Osteocyte (in vitro differentiated cells): ENCODE measurements at regions not wholly inside any gene's neighbourhood (a gene's known extent, or its start where the extent isn't known, plus 50 kb on each side); places are given as distances from the start of the nearest gene placed in this dataset.

ENCODE experiments used
- DNase-seq: peaks from one replicate; pipeline ENCODE4 v3.0.0; 2021; ENCODE audit warnings: mixed read lengths; ENCODE audit not compliant: unreplicated experiment; ENCODE audit errors: extremely low spot score
- H3K27ac Mint-ChIP-seq: one replicate; pipeline ENCODE4 v1.8.0; 2021; ENCODE audit warnings: mild to moderate bottlenecking, mixed read lengths; ENCODE audit not compliant: unreplicated experiment
- H3K27me3 Mint-ChIP-seq: one replicate; pipeline ENCODE4 v1.8.0; 2021; ENCODE audit warnings: mixed read lengths; ENCODE audit not compliant: unreplicated experiment
- H3K36me3 Mint-ChIP-seq: one replicate; pipeline ENCODE4 v1.8.0; 2021; ENCODE audit warnings: mixed read lengths; ENCODE audit not compliant: unreplicated experiment
- H3K4me1 Mint-ChIP-seq: one replicate; pipeline ENCODE4 v1.8.0; 2021; ENCODE audit warnings: mixed read lengths; ENCODE audit not compliant: unreplicated experiment
- H3K4me3 Mint-ChIP-seq: one replicate; pipeline ENCODE4 v1.8.0; 2021; ENCODE audit warnings: mild to moderate bottlenecking, moderate library complexity, mixed read lengths; ENCODE audit not compliant: unreplicated experiment
- H3K9me3 Mint-ChIP-seq: one replicate; pipeline ENCODE4 v1.8.0; 2021; ENCODE audit warnings: mixed read lengths; ENCODE audit not compliant: unreplicated experiment
- CTCF ChIP-seq: fragments of 200-600 bp; sonication (generic); IDR thresholded peaks from 2 replicates; pipeline ENCODE4 v1.5.0; 2021; ENCODE audit warnings: antibody characterized with exemption, mild to moderate bottlenecking, moderate library complexity

GRCh38 chr5:43920422-43920821 lies 317.4 kb downstream of the NNT start:
- Mint-ChIP-seq H3K4me1 (no peaks in the 10 kb centered on the region), H3K36me3 (no peaks in the 10 kb centered on the region), H3K4me3 (no peak overlapping the region), H3K27me3 (no peaks in the 10 kb centered on the region), H3K9me3 (peaks cover 5% of the 10 kb centered on the region), H3K27ac (no peak overlapping the region)
- no peak for DNase-seq
- TF ChIP-seq CTCF, result no peak

GRCh38 chr5:43917925-43918324 lies 314.9 kb downstream of the NNT start:
- TF ChIP-seq CTCF, result no peak
- DNase-seq, result no peak
- H3K4me3 Mint-ChIP-seq, result no peak overlapping the region
- H3K4me1 Mint-ChIP-seq, result no peaks in the 10 kb centered on the region
- H3K9me3 Mint-ChIP-seq, result peaks cover 5% of the 10 kb centered on the region
- no peaks in the 10 kb centered on the region for H3K36me3 Mint-ChIP-seq
- no peak overlapping the region for H3K27ac Mint-ChIP-seq
- H3K27me3 Mint-ChIP-seq, result no peaks in the 10 kb centered on the region

- no peak overlapping the region for H3K27ac Mint-ChIP-seq
- no peaks in the 10 kb centered on the region for H3K4me1 Mint-ChIP-seq
- H3K9me3 Mint-ChIP-seq, result no peaks in the 10 kb centered on the region
- DNase-seq, result no peak
- no peak overlapping the region for H3K4me3 Mint-ChIP-seq
- no peak for TF ChIP-seq CTCF
- H3K36me3 Mint-ChIP-seq, result no peaks in the 10 kb centered on the region
- peaks cover 3% of the 10 kb centered on the region for H3K27me3 Mint-ChIP-seq
These were observed 300.1 kb downstream of the NNT start for GRCh38 chr5:43903129-43903528.

GRCh38 chr5:43900974-43901373 lies 298.0 kb downstream of the NNT start:
- no peak for TF ChIP-seq CTCF
- Mint-ChIP-seq H3K27me3 (peaks cover 3% of the 10 kb centered on the region), H3K36me3 (no peaks in the 10 kb centered on the region)

GRCh38 chr5:43895876-43896275 lies 292.9 kb downstream of the NNT start:
- Mint-ChIP-seq H3K4me3 (no peak overlapping the region), H3K9me3 (no peaks in the 10 kb centered on the region), H3K27ac (no peak overlapping the region), H3K27me3 (no peaks in the 10 kb centered on the region), H3K36me3 (no peaks in the 10 kb centered on the region), H3K4me1 (no peaks in the 10 kb centered on the region)
- no peak for TF ChIP-seq CTCF
- DNase-seq, result no peak

More at GRCh38 chr5:43900974-43901373, 298.0 kb downstream of the NNT start:
- H3K27ac Mint-ChIP-seq, result no peak overlapping the region
- H3K4me3 Mint-ChIP-seq, result no peak overlapping the region
- H3K4me1 Mint-ChIP-seq, result no peaks in the 10 kb centered on the region
- H3K9me3 Mint-ChIP-seq, result no peaks in the 10 kb centered on the region
- DNase-seq, result no peak
